ENCODE measurements at regions not wholly inside any gene's neighbourhood (a gene's known extent, or its start where the extent isn't known, plus 50 kb on each side); places are given as distances from the start of the nearest gene placed in this dataset.
"Not testable (repeated sequence)": the region's sequence is repeated elsewhere in the genome, so short reads cannot be mapped to it uniquely, and the experiment has no call there.

- H3K4me1 ChIP-seq (ENCODE audit: low read depth): no peaks in the 10 kb centered on the region
- no peak overlapping the region for H3K4me3 ChIP-seq
- TF ChIP-seq CTCF (IDR thresholded peaks at IDR 0.05): no peak
- ATAC-seq (no peak), DNase-seq (no peak)
- H3K36me3 ChIP-seq (ENCODE audit: low read depth): no peaks in the 10 kb centered on the region
- no peaks in the 10 kb centered on the region for H3K9me3 ChIP-seq
- intact Hi-C loops (cut with DNase I, micrococcal nuclease): no loop called here
These were observed 108.7 kb upstream of the SGK1 start for GRCh38 chr6:134426623-134427022.

GRCh38 chr6:134425917-134426316 lies 108.0 kb upstream of the SGK1 start:
- H3K9me3 ChIP-seq; ATAC-seq; H3K4me3 ChIP-seq; H3K36me3 ChIP-seq (ENCODE audit: low read depth); DNase-seq; H3K4me1 ChIP-seq (ENCODE audit: low read depth); intact Hi-C loops (cut with DNase I, micrococcal nuclease): not testable (repeated sequence)

GRCh38 chr6:134425513-134425912 lies 107.6 kb upstream of the SGK1 start:
- no peak for DNase-seq
- no peak for ATAC-seq
- H3K9me3 ChIP-seq: no peaks in the 10 kb centered on the region
- no peaks in the 10 kb centered on the region for H3K36me3 ChIP-seq (ENCODE audit: low read depth)
- intact Hi-C loops (cut with DNase I, micrococcal nuclease): no loop called here
- H3K4me1 ChIP-seq (ENCODE audit: low read depth): no peaks in the 10 kb centered on the region
- TF ChIP-seq CTCF (IDR thresholded peaks at IDR 0.05): no peak
- no peak overlapping the region for H3K4me3 ChIP-seq

GRCh38 chr6:134424798-134425170 lies 106.9 kb upstream of the SGK1 start:
- Histone ChIP-seq H3K4me1 (ENCODE audit: low read depth) (no peaks in the 10 kb centered on the region), H3K4me3 (no peak overlapping the region), H3K9me3 (no peaks in the 10 kb centered on the region), H3K36me3 (ENCODE audit: low read depth) (no peaks in the 10 kb centered on the region)
- no peak for DNase-seq
- no peak for ATAC-seq
- TF ChIP-seq CTCF (IDR thresholded peaks at IDR 0.05): no peak
- intact Hi-C loops (cut with DNase I, micrococcal nuclease): no loop called here

- Histone ChIP-seq H3K9me3 (no peaks in the 10 kb centered on the region), H3K36me3 (ENCODE audit: low read depth) (no peaks in the 10 kb centered on the region), H3K4me3 (no peak overlapping the region), H3K4me1 (ENCODE audit: low read depth) (no peaks in the 10 kb centered on the region)
- no peak for DNase-seq
- ATAC-seq: no peak
- TF ChIP-seq CTCF (IDR thresholded peaks at IDR 0.05): no peak
- intact Hi-C loops (cut with DNase I, micrococcal nuclease): no loop called here
These were observed 106.4 kb upstream of the SGK1 start for GRCh38 chr6:134424165-134424797.

- DNase-seq: no peak
- no peaks in the 10 kb centered on the region for H3K36me3 ChIP-seq (ENCODE audit: low read depth)
- ATAC-seq: no peak
- H3K9me3 ChIP-seq: no peaks in the 10 kb centered on the region
- intact Hi-C loops (cut with DNase I, micrococcal nuclease): no loop called here
- no peaks in the 10 kb centered on the region for H3K4me1 ChIP-seq (ENCODE audit: low read depth)
- no peak overlapping the region for H3K4me3 ChIP-seq
- TF ChIP-seq CTCF (IDR thresholded peaks at IDR 0.05): no peak
These were observed 104.7 kb upstream of the SGK1 start for GRCh38 chr6:134422426-134423231.

Measured in mucosa of descending colon (tissue), 3 donors.